Loucy (cell line): ENCODE measurements at regions not wholly inside any gene's neighbourhood (a gene's known extent, or its start where the extent isn't known, plus 50 kb on each side); places are given as distances from the start of the nearest gene placed in this dataset.

ENCODE experiments used
- EZH2phosphoT487 ChIP-seq: fragments of 200-600 bp; IDR thresholded peaks from 2 replicates; pipeline ENCODE4 v1.6.1; 2018; ENCODE audit warnings: antibody characterized with exemption, mild to moderate bottlenecking, moderate library complexity, borderline replicate concordance
- TF ChIP-seq, protein P1 (sequence below): fragments of 200-600 bp; sonication (generic); conservative IDR thresholded peaks from 2 replicates; pipeline ENCODE4 v1.5.1; 2014; ENCODE audit warnings: mild to moderate bottlenecking, antibody characterized with exemption, low read length

DNA sequence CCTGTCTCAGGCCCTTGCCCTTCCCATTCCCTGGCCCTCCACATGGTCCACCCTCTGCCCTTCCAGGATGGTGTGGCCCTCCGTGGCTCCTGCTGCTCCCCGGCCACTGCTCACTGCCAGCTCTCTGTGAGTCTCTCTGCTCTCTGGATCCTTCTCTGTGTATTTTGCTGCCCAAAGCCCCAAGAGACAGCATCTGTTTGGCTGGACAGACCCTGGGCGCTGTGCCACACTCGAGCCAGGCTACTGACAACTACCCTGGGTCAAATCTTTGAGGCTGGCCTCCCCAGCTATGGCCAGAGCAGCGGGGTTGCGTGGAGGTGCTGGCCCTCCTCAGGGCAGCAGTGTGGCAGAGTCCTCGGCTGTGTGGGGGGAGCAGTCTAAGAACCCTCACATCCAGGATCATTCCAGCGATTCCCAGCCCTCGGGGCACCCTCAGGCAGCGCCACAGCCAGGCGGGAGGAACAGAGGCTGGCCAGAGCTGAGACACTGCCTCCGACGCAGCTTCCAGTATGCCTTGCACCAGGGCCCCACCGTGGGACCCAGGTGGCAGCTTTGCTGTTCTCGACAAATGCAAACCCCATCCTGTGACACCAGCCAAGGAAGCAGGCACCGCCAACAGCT lies 139.4 kb upstream of the GLI2 start:
- TF ChIP-seq, protein P1, sequence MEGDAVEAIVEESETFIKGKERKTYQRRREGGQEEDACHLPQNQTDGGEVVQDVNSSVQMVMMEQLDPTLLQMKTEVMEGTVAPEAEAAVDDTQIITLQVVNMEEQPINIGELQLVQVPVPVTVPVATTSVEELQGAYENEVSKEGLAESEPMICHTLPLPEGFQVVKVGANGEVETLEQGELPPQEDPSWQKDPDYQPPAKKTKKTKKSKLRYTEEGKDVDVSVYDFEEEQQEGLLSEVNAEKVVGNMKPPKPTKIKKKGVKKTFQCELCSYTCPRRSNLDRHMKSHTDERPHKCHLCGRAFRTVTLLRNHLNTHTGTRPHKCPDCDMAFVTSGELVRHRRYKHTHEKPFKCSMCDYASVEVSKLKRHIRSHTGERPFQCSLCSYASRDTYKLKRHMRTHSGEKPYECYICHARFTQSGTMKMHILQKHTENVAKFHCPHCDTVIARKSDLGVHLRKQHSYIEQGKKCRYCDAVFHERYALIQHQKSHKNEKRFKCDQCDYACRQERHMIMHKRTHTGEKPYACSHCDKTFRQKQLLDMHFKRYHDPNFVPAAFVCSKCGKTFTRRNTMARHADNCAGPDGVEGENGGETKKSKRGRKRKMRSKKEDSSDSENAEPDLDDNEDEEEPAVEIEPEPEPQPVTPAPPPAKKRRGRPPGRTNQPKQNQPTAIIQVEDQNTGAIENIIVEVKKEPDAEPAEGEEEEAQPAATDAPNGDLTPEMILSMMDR: no peak
- TF ChIP-seq EZH2phosphoT487: no peak
